ENCODE measurements at regions not wholly inside any gene's neighbourhood (a gene's known extent, or its start where the extent isn't known, plus 50 kb on each side); places are given as distances from the start of the nearest gene placed in this dataset.

GRCh38 chr1:34695580-34695979 is 59.3 kb upstream of the GJB5 start:
- H3K23me2 ChIP-seq (ENCODE audit: insufficient read length, low read depth, low read length, poor library complexity, severe bottlenecking), result no peaks in the 10 kb centered on the region

More at GRCh38 chr1:34695580-34695979, 59.3 kb upstream of the GJB5 start:
- no peaks in the 10 kb centered on the region for H3K4me1 Mint-ChIP-seq
- H4K91ac ChIP-seq (ENCODE audit: insufficient read length, low read depth, low read length), result no peak overlapping the region
- no peak overlapping the region for H2BK5ac ChIP-seq (ENCODE audit: insufficient read length, low read length)
- no CpG with 5 or more reads among the region's 7 CpGs for WGBS (ENCODE audit: extremely low coverage, insufficient read length, low lambda C conversion rate)
- H2AFZ ChIP-seq (ENCODE audit: low read length), result no peak overlapping the region
- H4K8ac ChIP-seq (replicated peaks; ENCODE audit: insufficient read length, low read depth, low read length), result no peak overlapping the region
- no peak overlapping the region for H2BK12ac ChIP-seq (ENCODE audit: insufficient read length, low read depth, low read length)
- H3K9me3 Mint-ChIP-seq, result no peaks in the 10 kb centered on the region; a peak in 1 of 5 replicates
- H2BK15ac ChIP-seq (ENCODE audit: low read depth, low read length), result no peak overlapping the region
- no peak overlapping the region for H3K9ac ChIP-seq (ENCODE audit: extremely low read depth, insufficient read length, low read length)
- H3K18ac ChIP-seq (ENCODE audit: insufficient read length, low read depth, low read length), result no peak overlapping the region
- no peak overlapping the region for H3K56ac ChIP-seq (ENCODE audit: insufficient read length, low read depth, low read length)
- H3K27me3 Mint-ChIP-seq (ENCODE audit: low read depth), result peaks cover 13% of the 10 kb centered on the region
- no peak overlapping the region for H3T11ph ChIP-seq (ENCODE audit: low read length)
- H3K4me3 Mint-ChIP-seq, result no peak overlapping the region
- no peak overlapping the region for H3K23ac ChIP-seq (ENCODE audit: insufficient read length, low read depth, low read length)
- H2BK120ac ChIP-seq (ENCODE audit: low read depth, low read length, poor library complexity, severe bottlenecking), result no peak overlapping the region
- H3K79me1 ChIP-seq (ENCODE audit: insufficient read depth, low read depth, low read length, poor library complexity, severe bottlenecking), result no peaks in the 10 kb centered on the region
- TF ChIP-seq CTCF (conservative IDR thresholded peaks at IDR 0.05), result no peak
- no peak overlapping the region for H4K5ac ChIP-seq (ENCODE audit: insufficient read length, low read depth, low read length)
- no peak overlapping the region for H2AK5ac ChIP-seq (ENCODE audit: insufficient read length, low read length)
- no peaks in the 10 kb centered on the region for H3K27me3 ChIP-seq (ENCODE audit: insufficient read depth, low read length)
- H3K14ac ChIP-seq (ENCODE audit: insufficient read depth, low read length), result no peak overlapping the region
- no peak overlapping the region for H3K27ac ChIP-seq (ENCODE audit: insufficient read length, low read depth, low read length)
- H4K20me1 ChIP-seq (ENCODE audit: control insufficient read depth, insufficient read depth, insufficient read length), result no peaks in the 10 kb centered on the region
- H3K79me2 ChIP-seq (ENCODE audit: insufficient read depth, low read length), result no peaks in the 10 kb centered on the region
- H3K4me2 ChIP-seq (ENCODE audit: insufficient read depth, insufficient read length, low read length), result no peak overlapping the region
- H2BK20ac ChIP-seq (ENCODE audit: low read depth, low read length, poor library complexity, severe bottlenecking), result no peak overlapping the region
- H3K27ac Mint-ChIP-seq, result no peak overlapping the region
- no peaks in the 10 kb centered on the region for H3K9me3 ChIP-seq (ENCODE audit: control insufficient read depth, low read depth, low read length)
- no peaks in the 10 kb centered on the region for H3K4me1 ChIP-seq (ENCODE audit: insufficient read depth, low read length)
- no peak for DNase-seq
- H3K4ac ChIP-seq (ENCODE audit: low read depth, low read length), result no peak overlapping the region
- no peaks in the 10 kb centered on the region for H3K36me3 Mint-ChIP-seq (ENCODE audit: insufficient read depth in 1 of 3, low read depth in 3 of 3)

Data from H9 (cell line).